OCI-M2 (cell line): ENCODE measurements at regions not wholly inside any gene's neighbourhood (a gene's known extent, or its start where the extent isn't known, plus 50 kb on each side); places are given as distances from the start of the nearest gene placed in this dataset.

ENCODE experiments used
- DNase-seq: peaks from one replicate; lab custom pipeline; 2025; ENCODE audit not compliant: unreplicated experiment; lab: John Stamatoyannopoulos, UW

DNA sequence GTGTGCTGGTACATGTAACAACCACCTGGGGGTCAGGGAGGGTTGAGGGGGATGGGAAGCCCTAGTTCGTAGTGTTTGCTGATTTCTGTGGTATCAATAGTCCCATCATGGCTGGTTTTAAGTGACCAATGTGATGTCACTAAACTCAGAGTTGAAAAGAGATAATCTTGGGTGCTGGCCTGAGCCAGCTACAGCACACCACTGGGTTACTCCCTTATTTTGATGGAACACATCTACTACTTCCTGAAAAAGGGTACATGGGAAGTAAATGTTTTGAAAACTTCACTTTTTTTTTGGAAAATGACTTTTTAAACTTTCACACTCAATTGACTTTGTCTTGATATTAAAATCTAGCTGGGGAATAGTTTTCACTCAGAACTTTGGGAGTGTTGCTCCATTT, 87.0 kb upstream of the CXCR4 start:
- DNase-seq: no peak

GRCh38 chr2:136195226-136195625, 77.3 kb upstream of the CXCR4 start:
- DNase-seq: no peak

GRCh38 chr2:136191041-136191440, 73.1 kb upstream of the CXCR4 start:
- DNase-seq: no peak

DNA sequence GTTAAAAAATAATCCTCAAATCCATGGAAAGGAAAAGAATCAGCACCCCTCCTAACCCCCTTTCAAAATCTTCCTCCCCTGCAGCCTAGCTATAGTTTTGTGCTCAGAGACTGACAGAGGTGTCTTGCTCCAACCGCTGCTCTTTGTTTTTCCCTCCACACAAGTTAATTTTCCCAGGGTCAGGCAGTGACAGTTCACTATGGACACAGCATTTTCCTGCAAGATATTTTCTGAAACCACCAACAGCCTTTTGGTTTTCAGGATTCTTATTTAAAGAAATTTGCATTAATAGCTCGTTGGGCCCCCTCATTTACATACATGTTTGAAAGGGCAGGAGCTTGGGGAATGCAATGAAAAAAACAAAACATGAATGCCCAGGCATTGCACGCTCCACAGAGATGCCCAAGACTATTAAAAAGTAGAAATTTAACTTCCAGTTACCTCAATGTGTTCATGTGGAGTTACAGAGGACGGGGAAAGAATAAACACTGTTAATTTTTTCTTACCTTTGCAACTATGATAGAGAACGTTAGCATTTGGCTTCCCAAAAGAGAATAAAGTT, 71.4 kb upstream of the CXCR4 start:
- no peak for DNase-seq

DNA sequence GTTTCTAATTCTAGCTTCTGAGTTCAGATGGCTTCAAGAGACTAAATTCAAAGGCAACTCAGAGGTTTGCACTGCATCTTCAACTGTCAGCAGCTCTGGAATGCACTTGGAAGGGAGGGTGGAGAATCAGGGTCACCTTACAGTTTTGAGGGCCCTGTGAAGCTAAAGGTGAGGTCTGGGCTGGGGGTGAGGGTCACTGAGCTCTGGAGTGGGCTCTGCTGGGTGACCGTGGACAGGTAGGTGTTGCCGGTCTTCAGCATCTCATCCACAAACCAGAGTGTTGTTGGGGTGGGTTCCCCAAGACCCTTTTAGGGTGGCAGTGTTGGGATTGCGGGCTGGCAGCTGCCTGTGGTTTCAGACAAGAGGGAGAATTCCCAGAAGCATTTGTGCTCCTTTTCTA, 70.1 kb upstream of the CXCR4 start:
- no peak for DNase-seq

DNA sequence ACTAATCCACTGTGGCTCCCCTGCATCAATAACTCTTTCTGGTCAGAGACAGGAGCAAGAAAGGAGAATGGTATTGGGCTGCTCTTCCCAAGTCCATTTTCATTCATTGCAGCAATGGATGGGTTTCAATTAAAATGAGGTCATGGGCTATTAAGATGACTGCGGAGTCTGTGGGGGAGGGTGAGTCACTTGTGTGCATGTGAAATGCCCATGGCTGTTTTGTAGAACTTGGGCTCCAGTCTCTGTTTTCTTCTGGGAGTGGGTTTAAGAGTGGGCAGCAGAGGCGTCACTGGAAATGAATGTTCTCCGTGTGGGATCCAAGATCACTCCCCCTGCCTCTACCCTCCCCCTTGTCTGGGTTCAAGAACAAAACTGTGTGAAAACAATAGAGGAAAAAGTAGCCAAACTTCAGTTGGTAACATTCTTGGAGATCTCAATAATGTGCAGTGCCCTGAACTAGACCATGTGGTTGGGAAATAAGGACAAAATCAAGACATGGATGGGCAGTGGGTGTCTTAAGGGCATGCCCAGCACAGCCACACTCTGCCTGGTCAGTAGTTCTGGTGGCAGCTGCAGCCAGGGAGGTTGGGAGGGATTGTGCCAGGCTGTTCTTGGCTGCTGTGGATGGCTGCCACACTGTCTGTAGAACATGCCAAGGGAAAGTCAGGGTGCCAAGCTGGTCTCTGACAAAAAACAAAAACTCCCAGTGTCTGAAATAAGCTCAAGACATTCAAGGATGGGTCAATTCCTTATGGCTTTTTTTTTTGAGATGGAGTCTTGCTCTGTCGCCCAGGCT, 68.2 kb upstream of the CXCR4 start:
- DNase-seq: no peak

DNA sequence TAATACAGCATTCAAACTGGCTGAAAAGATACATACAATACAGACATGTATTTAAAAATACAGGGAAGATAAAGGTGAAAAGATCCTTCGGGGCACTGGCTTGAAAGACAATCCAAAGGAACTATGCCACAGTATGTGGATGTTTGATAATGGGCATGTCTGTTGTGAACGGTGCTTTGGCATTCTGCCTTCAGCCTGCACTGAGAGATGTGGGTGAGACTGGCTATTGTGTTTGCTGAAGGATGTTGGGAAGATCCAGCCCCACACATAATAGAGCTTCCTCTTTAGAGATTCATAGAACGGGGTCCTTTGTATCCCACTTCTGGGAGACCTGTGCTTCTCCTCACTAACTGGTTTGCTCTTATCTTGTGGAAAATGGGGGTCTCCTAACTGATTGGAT, 65.1 kb upstream of the CXCR4 start:
- DNase-seq: no peak

DNA sequence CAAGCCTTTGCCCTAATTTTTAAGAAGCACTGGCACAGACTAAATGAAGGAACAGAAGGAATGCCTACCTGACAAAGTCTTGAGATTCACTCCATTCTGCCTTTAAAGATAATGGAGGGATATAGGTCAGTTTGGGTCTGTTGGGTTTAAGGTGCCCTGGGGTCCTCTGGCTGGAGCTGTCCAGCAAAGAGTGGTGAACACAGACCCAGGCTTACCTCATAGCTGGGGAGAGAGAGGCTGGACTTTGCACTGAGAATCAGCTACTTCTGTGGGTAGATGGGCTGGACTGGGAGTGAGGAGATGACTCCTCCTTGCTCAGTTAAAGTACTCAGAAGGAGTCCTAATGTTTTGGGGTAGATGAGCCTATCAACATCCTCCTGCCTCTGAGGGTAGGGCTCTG, 64.4 kb upstream of the CXCR4 start:
- DNase-seq: no peak

DNA sequence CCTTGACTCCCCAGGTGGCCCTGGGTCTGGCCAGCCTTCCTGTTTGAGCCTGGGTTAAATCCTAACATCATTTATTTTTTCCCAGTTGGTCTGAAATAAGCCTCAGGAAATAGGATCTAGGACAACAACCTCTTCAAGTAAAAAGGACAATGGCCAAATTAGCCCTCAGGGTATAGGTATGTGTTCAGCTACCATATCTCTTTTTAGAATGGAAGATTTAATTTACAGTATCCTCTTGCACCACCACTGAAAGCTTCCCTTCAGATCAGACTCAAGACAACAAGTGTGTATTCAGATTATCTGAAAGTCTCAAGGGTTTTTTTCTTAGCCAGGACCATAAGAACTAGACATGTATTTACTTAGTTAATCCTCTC, 61.6 kb upstream of the CXCR4 start:
- no peak for DNase-seq

DNA sequence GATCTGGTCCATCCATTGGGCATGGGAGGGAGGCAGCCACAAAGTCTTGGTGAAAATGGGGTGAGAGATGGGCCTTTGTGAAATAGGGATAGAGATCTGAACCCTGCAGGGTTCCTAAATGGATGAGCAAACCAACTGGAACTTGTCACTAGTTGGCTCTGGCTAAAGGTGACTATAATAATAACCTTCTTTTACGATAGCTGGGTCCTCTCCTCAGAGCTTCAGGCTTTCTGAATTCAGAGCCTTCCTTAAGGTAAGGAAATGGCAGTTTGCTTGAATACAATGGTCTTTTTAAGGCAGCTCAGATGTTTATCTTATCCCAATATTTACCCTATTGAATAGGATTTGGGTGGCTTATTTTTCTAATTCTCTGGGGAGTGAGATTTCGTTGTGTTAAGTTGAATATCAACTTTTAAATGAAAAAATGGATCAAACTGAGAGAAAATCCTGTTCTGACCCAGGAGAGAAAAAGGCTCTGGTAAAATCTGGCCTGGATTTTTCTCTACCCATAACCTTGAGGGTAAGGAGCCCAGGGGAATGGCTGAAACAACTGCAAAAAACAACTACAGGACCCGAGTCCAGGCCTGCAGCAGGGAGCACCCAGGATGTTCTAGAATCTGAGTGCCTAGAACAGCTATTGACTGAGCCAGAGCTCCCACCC, 61.1 kb upstream of the CXCR4 start:
- DNase-seq: no peak

DNA sequence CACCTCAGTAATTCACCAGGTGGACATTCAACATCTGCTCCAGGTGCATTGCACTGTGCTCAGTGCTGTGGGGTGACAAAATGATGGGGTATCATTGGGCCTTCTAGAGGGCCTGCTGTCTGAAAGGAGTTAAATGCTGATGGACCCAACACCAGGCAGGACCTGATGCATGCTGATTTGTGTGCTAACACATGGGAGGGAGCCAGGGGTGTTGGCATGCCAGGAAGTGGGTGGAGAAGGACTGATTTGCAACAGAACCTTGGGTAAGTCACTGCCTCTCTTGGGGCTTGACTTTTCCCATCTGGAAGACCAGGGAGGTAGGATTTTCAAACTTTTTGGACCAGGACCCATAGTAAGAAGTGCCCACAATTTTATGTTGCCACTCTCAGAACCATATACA, 57.9 kb upstream of the CXCR4 start:
- no peak for DNase-seq

DNA sequence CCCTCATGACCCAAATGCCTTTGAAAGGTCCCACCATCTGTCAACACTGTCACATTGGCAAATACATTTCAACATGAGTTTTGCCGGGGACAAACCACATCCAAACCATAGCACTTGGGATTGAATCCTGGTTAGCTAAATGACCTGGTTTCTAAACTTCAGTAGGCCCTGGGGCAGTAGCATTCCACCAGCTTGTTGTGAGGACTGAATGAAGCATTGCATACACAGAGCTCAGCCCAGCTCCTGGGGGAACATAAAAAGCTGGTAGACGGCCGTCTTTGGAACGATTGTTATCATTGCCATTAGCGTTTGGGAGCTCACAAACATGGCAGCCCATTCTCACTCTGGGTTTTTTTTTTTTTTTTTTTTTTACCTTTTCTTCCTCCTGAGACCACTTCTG, 57.5 kb upstream of the CXCR4 start:
- no peak for DNase-seq

GRCh38 chr2:136173126-136173525, 55.2 kb upstream of the CXCR4 start:
- DNase-seq: no peak

DNA sequence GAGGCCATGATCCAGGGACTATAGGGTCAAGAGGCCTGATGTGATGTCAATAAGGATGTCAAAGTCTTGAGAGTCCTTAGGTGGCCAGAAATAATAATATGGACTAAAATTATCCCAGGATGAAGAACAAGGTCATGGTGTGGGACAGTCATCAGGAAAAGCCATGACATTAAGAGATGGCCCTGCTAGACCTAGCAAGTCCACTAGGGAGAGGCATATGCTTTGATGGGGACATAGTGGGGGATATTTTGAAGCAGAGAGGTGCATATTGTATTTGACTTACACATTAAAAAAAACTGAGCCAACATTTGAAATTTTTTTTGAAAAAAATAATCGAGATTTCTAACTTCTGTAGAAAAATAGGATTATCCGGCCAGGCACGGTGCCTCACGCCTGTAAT, 53.3 kb upstream of the CXCR4 start:
- no peak for DNase-seq

DNA sequence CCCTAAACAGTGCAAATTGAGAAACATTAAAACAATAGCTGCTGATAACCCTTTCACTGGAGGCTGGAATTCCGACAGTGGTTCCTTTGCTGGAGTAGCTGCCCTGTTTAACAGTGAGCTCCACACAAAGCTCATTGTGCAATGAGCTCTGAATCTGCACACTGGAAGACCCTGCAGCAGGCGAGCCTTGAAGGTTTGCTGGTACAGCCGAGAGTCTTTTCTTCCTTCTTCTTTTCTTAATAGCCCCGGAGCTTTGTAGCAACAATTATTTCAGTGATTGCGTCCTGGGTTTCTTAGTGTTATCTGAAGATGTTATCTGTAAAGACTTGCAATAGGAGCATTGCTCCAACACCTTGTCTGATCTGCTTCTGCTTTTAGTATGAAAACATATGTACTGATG, 50.8 kb upstream of the CXCR4 start:
- DNase-seq: no peak

GRCh38 chr2:136167721-136168475, 49.9 kb upstream of the CXCR4 start:
- no peak for DNase-seq
